GM12878 (cell line): ENCODE measurements at regions not wholly inside any gene's neighbourhood (a gene's known extent, or its start where the extent isn't known, plus 50 kb on each side); places are given as distances from the start of the nearest gene placed in this dataset.

Source experiments
- ATAC-seq: fragments of 200-7000 bp; cut with Tn5 transposase; 3 replicates; pipeline ENCODE4 v1.9.1; 2020; ENCODE audit warnings: mild to moderate bottlenecking, moderate library complexity
- BruUV-seq: library from RNA; stranded (reverse); fragments of 400-500 nt; replicated peaks from 2 replicates; lab custom pipeline; 2021; lab: Mats Ljungman, UMichigan
- CTCF ChIA-PET: fragments of 300-600 bp; sonication (Branson Sonifier 250); formaldehyde crosslinking; extraction: SDS; loops from one replicate; lab custom pipeline; 2021; ENCODE audit warnings: inconsistent platforms; lab: Yijun Ruan, JAX
- POLR2A ChIA-PET: fragments of 350-600 bp; formaldehyde crosslinking; extraction: SDS; loops from one replicate; lab custom pipeline; 2021; ENCODE audit warnings: inconsistent platforms; lab: Charles Lee
- RAD21 ChIA-PET: fragments of 300-600 bp; sonication (Branson Sonifier 250); formaldehyde crosslinking; loops from one replicate; lab custom pipeline; 2023; ENCODE audit warnings: antibody characterized with exemption; ENCODE audit not compliant: unreplicated experiment; lab: Charles Lee
- SMC1A ChIA-PET: fragments of 300-600 bp; sonication (Branson Sonifier 250); formaldehyde crosslinking; loops from one replicate; lab custom pipeline; 2023; ENCODE audit not compliant: unreplicated experiment, uncharacterized antibody; lab: Charles Lee
- DNase-seq: peaks from one replicate; pipeline ENCODE4 v3.0.0-alpha.2; 2011; ENCODE audit warnings: low read depth, low spot score
- FAIRE-seq: peaks from 3 replicates; lab custom pipeline; 2011; peaks lifted over from hg19 to GRCh38; lab: Jason Lieb, UNC
- H2AFZ ChIP-seq: 2 replicates; pipeline ENCODE4 v1.6.0; 2011; ENCODE audit warnings: low read depth, low read length, control low read depth; ENCODE audit not compliant: control insufficient read depth
- H3K27ac ChIP-seq: 2 replicates; pipeline ENCODE4 v1.5.1; 2011; ENCODE audit warnings: control low read depth; ENCODE audit not compliant: control insufficient read depth, insufficient read depth
- H3K27me3 ChIP-seq, 2 experiments: replicated peaks in 1 of 2; 2 replicates each; pipeline versions ENCODE4 v1.6.0 to v1.6.1; 2011; ENCODE audit warnings: low read length in 1 of 2; ENCODE audit not compliant: control insufficient read depth in 2 of 2, insufficient read depth in 2 of 2
- H3K36me3 ChIP-seq, 2 experiments: 2 replicates each; pipeline ENCODE4 v1.5.1; 2011; ENCODE audit warnings: low read length in 1 of 2; ENCODE audit not compliant: control insufficient read depth in 2 of 2, insufficient read depth in 2 of 2
- H3K4me1 ChIP-seq: 2 replicates; pipeline ENCODE4 v1.6.1; 2011; ENCODE audit warnings: mild to moderate bottlenecking, low read length, moderate library complexity, mixed read lengths; ENCODE audit not compliant: control insufficient read depth, insufficient read depth
- H3K4me2 ChIP-seq: 2 replicates; pipeline ENCODE4 v1.6.0; 2011; ENCODE audit warnings: control low read depth; ENCODE audit not compliant: control insufficient read depth, insufficient read depth
- H3K4me3 ChIP-seq: fragments of 200-600 bp; sonication (generic); 2 replicates; pipeline ENCODE4 v1.5.1; 2016
- H3K79me2 ChIP-seq: 2 replicates; pipeline ENCODE4 v1.6.0; 2011; ENCODE audit warnings: low read length; ENCODE audit not compliant: control insufficient read depth, insufficient read depth
- H3K9ac ChIP-seq: 2 replicates; pipeline ENCODE4 v1.8.0; 2011; ENCODE audit warnings: low read length, control low read depth, mixed read lengths; ENCODE audit not compliant: control insufficient read depth, insufficient read depth
- H3K9me3 ChIP-seq: replicated peaks from 3 replicates; pipeline ENCODE4 v1.5.1; 2011; ENCODE audit warnings: mild to moderate bottlenecking, low read length; ENCODE audit not compliant: control insufficient read depth, insufficient read depth
- H4K20me1 ChIP-seq: 2 replicates; pipeline ENCODE4 v1.6.0; 2011; ENCODE audit not compliant: control insufficient read depth, insufficient read depth
- KLF5 ChIP-seq: fragments of 450-650 bp; IDR thresholded peaks from 2 replicates; pipeline ENCODE4 v1.6.1; 2014; ENCODE audit warnings: mild to moderate bottlenecking; ENCODE audit not compliant: partially characterized antibody
- PAX8 ChIP-seq: fragments of 450-650 bp; IDR thresholded peaks from 2 replicates; pipeline ENCODE4 v1.6.1; 2017; ENCODE audit warnings: mild to moderate bottlenecking, moderate library complexity
- YY1 ChIP-seq: IDR thresholded peaks from 2 replicates; pipeline ENCODE4 v1.6.1; 2011; ENCODE audit warnings: low read depth, mild to moderate bottlenecking, low read length
- WGBS: methylation state at CpG from one replicate; pipeline ENCODE4 v1.1.6; 2016; ENCODE audit warnings: low lambda C conversion rate; ENCODE audit not compliant: insufficient replicate concordance, insufficient coverage; ENCODE audit errors: missing lambda C conversion rate; 5-methylcytosine and 5-hydroxymethylcytosine counted together
- in situ Hi-C: fragments of 300-500 bp; cut with MboI; formaldehyde crosslinking; loops from 9 replicates; pipeline ENCODE4 v1.14.3; 2018; ENCODE audit warnings: mixed read lengths
- intact Hi-C: fragments of 100-400 bp; cut with micrococcal nuclease; formaldehyde crosslinking; loops from one replicate; pipeline ENCODE4 v1.14.2; 2022; ENCODE audit not compliant: unreplicated experiment
- TF ChIP-seq, protein P1 (sequence below): fragments of 450-650 bp; IDR thresholded peaks from 2 replicates; pipeline ENCODE4 v1.6.1; 2017; ENCODE audit warnings: mild to moderate bottlenecking, low read depth, inconsistent platforms; ENCODE audit not compliant: poor library complexity, severe bottlenecking
- TF ChIP-seq, protein P2 (sequence below): fragments of 450-650 bp; IDR thresholded peaks from 2 replicates; pipeline ENCODE4 v1.6.1; 2018; ENCODE audit warnings: mild to moderate bottlenecking, low read depth, moderate library complexity; ENCODE audit not compliant: partially characterized antibody

DNA sequence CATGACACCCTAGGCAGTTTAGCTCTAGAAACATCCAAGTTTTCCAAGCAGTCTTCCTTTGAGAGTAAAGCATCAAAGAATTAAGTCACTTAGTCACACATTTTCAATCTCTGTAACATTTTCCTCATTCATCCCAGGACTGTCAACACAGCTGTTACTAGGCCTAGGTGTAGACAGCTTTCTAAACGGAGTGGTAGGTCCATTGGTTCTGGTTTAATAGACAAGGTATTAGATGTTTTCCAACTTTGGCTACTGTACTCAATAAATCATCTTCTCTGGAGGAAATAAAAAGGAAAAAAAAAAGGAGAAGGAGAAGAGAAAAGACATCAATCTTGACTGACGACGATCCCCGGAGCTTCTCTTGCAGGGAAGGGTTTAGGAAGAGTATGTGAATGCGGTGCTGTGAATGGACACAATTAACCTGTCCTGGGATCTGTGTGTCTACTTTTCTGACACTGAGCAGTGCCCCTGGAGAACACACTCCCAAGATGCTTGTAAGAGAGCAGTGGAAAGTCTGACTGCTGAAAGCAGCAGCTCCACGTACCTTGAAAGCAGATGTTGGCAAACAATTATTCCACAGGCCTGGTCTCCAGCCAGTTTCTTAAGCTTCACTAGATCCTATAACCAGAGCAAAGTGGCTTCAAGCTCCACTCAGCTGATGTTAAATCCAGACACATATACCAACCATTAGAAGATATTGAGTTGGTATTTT is 59.1 kb downstream of the CXCL12 start:
- DNase-seq (no peak), FAIRE-seq (no peak), ATAC-seq (no peak)
- H3K79me2 ChIP-seq: no peaks in the 10 kb centered on the region
- TF ChIP-seq, protein P1, sequence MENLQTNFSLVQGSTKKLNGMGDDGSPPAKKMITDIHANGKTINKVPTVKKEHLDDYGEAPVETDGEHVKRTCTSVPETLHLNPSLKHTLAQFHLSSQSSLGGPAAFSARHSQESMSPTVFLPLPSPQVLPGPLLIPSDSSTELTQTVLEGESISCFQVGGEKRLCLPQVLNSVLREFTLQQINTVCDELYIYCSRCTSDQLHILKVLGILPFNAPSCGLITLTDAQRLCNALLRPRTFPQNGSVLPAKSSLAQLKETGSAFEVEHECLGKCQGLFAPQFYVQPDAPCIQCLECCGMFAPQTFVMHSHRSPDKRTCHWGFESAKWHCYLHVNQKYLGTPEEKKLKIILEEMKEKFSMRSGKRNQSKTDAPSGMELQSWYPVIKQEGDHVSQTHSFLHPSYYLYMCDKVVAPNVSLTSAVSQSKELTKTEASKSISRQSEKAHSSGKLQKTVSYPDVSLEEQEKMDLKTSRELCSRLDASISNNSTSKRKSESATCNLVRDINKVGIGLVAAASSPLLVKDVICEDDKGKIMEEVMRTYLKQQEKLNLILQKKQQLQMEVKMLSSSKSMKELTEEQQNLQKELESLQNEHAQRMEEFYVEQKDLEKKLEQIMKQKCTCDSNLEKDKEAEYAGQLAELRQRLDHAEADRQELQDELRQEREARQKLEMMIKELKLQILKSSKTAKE: no peak
- no peak for TF ChIP-seq YY1
- no peak for TF ChIP-seq KLF5
- TF ChIP-seq, protein P2, sequence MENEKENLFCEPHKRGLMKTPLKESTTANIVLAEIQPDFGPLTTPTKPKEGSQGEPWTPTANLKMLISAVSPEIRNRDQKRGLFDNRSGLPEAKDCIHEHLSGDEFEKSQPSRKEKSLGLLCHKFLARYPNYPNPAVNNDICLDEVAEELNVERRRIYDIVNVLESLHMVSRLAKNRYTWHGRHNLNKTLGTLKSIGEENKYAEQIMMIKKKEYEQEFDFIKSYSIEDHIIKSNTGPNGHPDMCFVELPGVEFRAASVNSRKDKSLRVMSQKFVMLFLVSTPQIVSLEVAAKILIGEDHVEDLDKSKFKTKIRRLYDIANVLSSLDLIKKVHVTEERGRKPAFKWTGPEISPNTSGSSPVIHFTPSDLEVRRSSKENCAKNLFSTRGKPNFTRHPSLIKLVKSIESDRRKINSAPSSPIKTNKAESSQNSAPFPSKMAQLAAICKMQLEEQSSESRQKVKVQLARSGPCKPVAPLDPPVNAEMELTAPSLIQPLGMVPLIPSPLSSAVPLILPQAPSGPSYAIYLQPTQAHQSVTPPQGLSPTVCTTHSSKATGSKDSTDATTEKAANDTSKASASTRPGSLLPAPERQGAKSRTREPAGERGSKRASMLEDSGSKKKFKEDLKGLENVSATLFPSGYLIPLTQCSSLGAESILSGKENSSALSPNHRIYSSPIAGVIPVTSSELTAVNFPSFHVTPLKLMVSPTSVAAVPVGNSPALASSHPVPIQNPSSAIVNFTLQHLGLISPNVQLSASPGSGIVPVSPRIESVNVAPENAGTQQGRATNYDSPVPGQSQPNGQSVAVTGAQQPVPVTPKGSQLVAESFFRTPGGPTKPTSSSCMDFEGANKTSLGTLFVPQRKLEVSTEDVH: no peak
- no peak for TF ChIP-seq PAX8
- POLR2A ChIA-PET: no interaction called here
- BruUV-seq: no TSS peak
- H3K27ac ChIP-seq: no peak overlapping the region
- RAD21 ChIA-PET: no interaction called here
- intact Hi-C loops: no loop called here
- in situ Hi-C loops: no loop called here
- CTCF ChIA-PET: interaction anchor here (0.5 to 0.6 kb wide), 2 partner anchors 22 to 400 kb away, joined by 3 read pairs; no protein-coding TSS in a partner anchor
- H3K36me3 ChIP-seq: no peaks in the 10 kb centered on the region
- WGBS: 18% methylated on average over 6 of the region's 6 CpGs
- H3K27me3 ChIP-seq: no peaks in the 10 kb centered on the region
- no peaks in the 10 kb centered on the region for H3K9me3 ChIP-seq
- no peak overlapping the region for H3K4me2 ChIP-seq
- no peaks in the 10 kb centered on the region for H3K4me1 ChIP-seq
- H2AFZ ChIP-seq: no peak overlapping the region
- no peak overlapping the region for H3K9ac ChIP-seq
- H3K4me3 ChIP-seq: no peak overlapping the region
- H4K20me1 ChIP-seq: no peaks in the 10 kb centered on the region
- SMC1A ChIA-PET: interaction anchor here (0.8 kb wide), 1 partner anchor 40 kb away, joined by 3 read pairs; no protein-coding TSS in a partner anchor
